IPS DF 19.7 (cell line): ENCODE measurements at regions not wholly inside any gene's neighbourhood (a gene's known extent, or its start where the extent isn't known, plus 50 kb on each side); places are given as distances from the start of the nearest gene placed in this dataset.

Experiments used
- DNase-seq: peaks from one replicate; pipeline ENCODE4 v3.0.0-alpha.2; 2013; ENCODE audit warnings: low read depth, low spot score

GRCh38 chr14:58813745-58814144, 176.0 kb downstream of the DACT1 start:
- no peak for DNase-seq

GRCh38 chr14:58814466-58814865, 176.7 kb downstream of the DACT1 start:
- DNase-seq: no peak

DNA sequence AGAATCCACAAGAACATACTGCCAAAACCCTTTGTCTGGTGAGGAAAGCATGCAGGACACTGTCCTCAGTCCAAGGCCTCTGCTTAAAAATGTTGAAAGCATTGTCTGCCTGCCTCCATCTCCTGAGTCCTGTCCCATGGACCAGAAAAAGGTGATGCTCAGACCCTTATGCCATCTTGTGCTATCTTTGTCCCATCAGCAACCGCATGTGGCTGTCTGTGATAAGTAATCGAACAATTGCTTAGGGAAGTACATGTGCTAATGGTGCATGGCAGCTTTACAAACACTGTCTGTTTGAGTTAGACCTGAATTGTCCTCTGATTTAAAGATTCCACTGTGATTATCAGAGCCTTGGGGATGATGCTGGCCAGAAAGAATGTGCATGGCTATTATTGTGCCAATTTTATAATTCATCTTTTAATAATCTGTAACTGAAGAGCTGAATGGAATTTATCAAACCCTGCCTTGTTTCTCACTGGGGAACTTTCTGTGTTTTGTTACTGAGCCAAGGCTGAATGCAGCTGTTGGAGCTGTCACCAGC, 177.5 kb downstream of the DACT1 start:
- no peak for DNase-seq

DNA sequence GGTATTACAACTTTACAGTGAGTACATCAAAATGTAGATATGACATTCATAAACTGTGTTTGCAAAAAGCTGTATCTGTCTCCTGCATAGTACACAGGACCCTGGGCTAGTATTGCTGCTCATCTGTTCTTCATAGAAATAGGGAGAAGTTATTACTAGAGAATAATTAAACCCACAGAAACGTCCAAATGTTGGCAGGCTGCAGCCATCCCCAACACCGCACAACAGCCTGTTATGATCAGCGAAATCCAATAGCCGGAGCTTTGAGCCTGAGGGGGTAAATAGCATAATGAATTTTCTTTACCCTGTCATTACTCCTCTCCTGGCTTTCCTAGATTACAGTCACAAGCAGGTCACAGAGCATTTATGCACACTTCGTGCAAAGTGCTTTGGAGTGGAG, 178.0 kb downstream of the DACT1 start:
- no peak for DNase-seq

- no peak for DNase-seq
Measured at GRCh38 chr14:58816416-58817115, 178.8 kb downstream of the DACT1 start.

DNA sequence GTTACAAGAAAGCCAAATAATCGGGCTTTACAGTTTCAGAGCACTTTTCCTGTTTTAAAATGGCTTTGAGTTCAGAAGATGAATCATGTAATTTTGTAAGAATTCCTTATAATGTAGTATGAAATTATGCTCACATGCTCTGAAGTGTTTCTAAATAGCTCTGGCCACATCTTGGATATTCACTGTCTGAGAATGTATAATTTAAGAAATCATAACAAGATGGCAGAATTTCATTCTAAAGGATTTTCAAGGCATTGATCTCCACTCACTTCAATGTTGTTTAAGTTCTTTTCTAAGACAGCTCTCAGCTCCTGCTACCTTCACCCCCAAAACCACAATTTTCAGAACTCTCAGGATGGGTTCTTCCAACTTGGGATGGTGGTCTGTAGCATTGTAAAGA, 180.1 kb downstream of the DACT1 start:
- no peak for DNase-seq

DNA sequence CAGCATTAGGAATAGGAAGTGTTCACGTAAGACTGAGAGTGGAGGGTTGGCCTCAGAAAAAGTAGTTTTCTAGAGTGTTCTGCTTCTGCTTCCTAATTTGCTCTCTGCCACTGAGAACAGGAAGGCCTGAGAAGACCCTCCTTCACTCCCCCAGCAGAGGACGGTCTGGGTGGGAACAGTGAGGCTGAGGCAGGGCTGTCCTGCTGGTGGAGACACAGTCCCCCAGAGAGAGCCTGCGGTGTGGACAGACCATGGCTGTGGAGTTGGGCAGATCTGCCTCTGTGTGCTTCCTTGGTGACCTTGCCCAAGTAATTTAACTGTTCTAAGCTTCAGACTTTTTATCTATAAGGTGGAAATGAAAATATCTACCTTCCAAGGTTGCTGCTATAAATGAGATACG, 182.3 kb downstream of the DACT1 start:
- DNase-seq: no peak

DNA sequence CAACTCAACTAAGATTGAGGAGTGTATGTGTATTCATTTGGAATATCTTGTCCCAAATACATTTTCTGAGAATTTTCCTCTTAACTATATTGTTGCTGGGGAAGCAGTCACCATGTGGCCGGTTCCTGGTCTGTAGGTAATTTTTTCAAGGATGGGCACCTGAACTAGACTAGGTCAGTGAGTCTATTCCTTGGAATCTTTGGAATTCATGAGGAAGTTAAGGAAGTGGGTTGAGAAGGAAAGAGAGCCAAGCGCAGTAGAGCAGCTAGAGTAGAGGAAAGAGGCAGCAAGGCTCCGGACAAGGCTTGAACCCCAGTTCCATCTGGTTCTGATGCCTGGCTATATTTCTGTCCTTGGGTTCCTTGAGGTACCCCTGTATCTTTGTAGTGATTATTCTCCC, 183.7 kb downstream of the DACT1 start:
- DNase-seq: no peak

DNA sequence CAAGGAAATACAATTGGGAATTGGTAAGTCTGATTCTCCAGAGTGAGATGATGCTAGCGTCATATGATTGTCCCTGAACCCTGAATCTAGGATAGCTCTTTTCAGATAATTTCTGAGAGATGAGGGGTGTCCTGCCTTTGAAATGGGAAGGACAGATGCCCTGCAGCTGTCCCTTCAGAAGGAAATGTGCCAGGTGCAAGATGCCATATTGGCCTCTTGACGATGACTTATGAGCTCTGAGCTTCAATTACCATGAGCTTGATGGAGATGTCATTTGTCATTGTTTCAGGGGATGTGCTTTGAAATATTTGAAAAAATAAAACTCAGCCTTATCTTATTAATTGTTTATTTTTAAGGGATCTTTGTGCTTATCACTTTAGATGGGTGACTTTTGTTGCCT, 185.1 kb downstream of the DACT1 start:
- no peak for DNase-seq

- no peak for DNase-seq
Measured at GRCh38 chr14:58823312-58823711, 185.6 kb downstream of the DACT1 start.

DNA sequence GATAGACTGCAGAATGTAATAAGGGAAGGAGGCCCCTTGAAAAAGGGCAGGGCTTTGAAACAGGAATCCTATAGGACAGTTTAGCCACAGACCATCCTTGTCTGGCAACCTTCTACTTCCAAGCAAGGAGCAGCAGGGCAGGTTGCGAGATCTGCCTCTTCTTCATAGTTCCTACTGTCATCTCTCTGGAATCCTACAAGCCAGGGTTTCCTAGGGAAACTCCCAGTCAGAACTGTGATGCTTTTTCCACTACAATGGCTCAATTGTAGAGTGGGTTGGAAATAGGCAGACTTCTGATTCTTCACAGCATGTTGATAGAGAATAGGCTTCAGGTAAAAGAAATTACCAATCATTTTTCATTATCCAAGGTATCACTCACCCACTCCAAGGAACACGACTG, 186.3 kb downstream of the DACT1 start:
- no peak for DNase-seq

DNA sequence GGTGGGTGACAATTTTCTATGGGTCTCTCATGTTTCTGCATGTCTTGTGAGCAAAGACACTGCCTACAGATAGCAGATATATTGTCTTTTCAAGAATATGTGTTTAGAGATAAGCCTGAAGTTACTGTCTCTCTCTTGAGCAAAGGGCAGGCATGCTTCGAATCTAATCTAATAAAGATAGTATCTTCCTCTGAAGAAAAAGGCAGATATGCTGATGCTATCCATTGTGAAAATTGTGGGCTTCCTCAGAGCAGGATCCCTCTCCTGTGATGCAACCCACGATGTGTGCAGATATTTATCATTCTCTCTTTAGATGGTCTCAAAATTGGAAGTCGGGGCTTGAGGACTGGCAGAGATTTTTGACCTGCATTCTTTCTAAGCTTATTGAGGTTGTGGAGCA, 187.0 kb downstream of the DACT1 start:
- no peak for DNase-seq

DNA sequence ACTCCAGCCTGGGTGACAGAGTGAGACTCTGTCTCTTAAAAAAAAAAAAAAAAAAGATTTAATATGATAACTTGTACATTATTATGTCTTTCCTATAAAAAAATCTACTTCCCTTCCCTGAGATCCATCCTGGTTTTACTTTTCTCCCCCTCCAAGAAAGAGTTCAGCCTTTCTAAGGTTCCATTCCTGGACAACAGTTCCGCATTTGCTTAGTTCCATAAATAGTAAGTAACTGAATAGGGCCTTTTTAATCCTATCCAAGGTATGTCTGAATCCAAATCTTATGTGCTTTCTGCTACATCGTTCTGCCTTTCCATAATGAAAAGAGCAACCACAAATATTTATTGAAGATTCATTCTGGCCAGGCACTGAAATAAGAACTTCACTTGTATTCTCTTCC, 187.8 kb downstream of the DACT1 start:
- DNase-seq: no peak

DNA sequence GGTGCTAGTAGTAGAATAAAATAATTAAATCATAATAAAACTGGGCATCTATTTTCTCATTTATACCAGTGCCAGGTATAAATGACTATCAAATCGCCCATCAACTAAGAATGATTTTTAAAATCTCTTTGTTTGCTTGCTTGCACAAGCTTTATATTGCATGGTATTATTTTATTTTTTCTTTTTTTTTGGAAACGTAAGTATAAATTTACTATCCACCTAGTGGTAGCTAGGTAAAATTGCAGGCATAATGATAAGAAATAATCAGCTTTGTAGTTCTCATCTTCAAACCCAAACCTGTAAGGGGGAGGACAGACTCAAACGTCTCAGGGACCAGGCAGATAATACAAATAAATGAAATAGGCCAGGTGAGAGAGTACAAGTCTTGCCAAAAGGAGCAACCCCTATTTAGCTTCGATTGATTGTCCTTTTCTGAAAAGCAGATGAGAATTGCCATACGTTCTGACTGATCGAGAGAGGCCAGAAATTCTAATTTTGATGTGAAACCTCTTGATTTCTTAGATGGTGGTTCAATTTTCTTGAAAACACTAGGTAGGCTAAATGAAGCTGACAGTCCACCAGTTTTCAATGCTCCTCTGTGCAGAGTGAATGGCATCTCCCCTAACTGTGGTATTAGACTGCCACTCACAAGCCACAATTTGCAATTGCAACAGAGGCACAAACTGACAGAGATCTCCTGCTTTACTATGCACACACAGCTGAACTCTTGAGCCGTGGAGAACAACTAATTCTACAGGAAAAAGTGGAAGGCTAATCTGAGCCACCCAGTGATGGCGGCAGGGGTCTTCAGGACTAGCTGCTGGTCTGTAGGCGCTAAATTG, 189.3 kb downstream of the DACT1 start:
- no peak for DNase-seq

- DNase-seq: no peak
Measured at GRCh38 chr14:58828298-58828697, 190.5 kb downstream of the DACT1 start.

DNA sequence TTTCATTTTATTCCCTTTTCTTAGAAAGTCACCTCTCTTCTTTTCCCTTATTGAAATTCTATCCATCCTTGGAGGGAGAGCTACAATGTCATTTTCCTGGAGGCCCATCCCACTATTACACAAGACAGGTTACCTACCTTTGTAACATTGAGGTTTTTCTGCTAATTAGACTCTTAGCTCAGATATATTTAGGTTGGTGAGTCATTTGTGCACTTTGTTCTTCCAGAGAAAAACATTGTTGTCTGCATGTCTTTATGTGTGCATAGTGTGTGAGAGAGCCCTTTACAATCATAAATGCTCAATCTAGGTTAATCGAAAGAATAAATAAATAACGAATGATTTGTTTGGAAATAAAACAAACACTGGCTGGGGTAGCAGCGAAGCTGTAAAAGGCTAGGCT, 191.8 kb downstream of the DACT1 start:
- no peak for DNase-seq

DNA sequence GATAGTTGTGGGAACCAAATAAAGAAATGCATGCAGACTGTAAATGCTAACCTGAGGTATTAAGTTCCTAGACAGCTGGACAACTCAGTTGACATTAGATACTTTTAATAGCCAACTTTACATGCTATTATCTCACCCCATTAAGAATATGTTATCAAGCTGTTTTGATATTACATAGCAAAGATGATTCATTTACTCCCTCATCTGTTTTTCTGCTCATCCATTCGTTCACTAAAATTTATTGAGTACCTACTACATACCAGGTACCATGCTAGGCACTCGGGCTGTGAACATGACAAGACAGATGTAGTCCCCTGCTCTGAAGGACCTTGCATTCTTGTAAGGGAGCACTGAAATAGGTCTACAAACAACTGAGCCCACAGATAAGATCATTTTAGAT, 192.4 kb downstream of the DACT1 start:
- DNase-seq: no peak

DNA sequence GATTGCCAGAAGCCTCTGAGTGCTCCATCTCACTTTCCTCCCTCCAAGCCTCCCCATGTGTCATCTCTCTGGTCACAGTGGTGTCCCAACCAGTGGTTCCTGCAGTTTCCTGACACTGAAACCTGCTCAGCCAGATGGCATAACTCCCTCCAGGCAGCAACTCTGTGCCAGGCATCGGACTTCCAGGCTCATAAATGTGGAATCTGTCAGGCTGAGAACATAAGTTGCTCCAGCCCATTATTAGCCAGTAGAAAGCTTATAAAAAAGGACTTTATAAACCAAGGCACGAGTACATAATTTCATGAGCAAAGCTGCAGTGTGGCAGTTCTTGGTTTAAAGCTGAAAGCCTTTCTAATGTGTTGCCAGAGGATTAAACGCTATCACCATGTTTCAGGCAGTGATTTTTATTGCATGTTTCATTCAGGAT, 194.3 kb downstream of the DACT1 start:
- no peak for DNase-seq

- DNase-seq: no peak
Measured at GRCh38 chr14:58833634-58834378, 196.0 kb downstream of the DACT1 start.

DNA sequence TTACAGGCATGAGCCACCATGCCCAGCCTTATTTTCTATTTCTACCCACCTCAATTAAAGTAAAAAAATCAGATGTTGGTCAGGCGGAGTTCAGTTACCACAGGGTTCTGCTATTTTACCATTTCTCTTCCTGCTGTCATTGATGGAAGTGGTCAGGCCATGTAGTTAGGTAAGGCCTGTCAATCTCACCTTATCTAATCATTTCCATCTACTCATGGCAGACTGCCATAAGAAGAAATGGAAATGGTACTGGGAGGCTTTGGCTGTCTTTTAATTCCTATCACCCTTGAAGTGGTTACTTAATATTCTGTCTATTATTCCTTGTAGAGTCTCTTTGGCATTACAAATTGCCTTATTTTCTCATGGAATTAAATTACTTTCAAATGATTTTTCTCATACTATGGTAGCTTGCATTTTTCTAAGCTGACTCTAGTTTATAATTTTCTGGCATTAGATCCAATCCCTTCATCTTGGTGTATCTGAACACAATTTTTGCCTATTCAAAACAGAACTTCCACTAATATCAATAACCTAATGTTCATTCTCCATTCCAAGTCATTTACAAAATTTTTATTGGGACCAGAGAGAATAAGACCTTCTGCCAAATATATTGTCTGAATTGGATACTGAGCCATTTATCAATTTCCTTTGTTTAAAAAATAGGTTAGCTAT, 198.7 kb downstream of the DACT1 start:
- no peak for DNase-seq

- no peak for DNase-seq
Measured at GRCh38 chr14:58839233-58839632, 201.5 kb downstream of the DACT1 start.

- DNase-seq: no peak
Measured at GRCh38 chr14:58844544-58844943, 206.8 kb downstream of the DACT1 start.
